SK-N-SH (cell line): ENCODE measurements at regions not wholly inside any gene's neighbourhood (a gene's known extent, or its start where the extent isn't known, plus 50 kb on each side); places are given as distances from the start of the nearest gene placed in this dataset.

Experiments
- CTCF ChIA-PET: fragments of 300-600, 350-600 bp; formaldehyde crosslinking; extraction: SDS; loops from one replicate; lab custom pipeline; 2021; lab: Yijun Ruan, JAX
- POLR2A ChIA-PET: fragments of 350-600 bp; sonication (Branson Sonifier 250); formaldehyde crosslinking; extraction: SDS; loops from one replicate; lab custom pipeline; 2020; ENCODE audit warnings: antibody characterized with exemption, inconsistent platforms; lab: Yijun Ruan, JAX
- DNase-seq: peaks from one replicate; pipeline ENCODE4 v3.0.0; 2012
- H2AFZ ChIP-seq: fragments of 200-600 bp; sonication (generic); 2 replicates; pipeline ENCODE4 v1.8.1; 2016; ENCODE audit warnings: antibody characterized with exemption, mild to moderate bottlenecking, low read depth
- H3F3A ChIP-seq: fragments of 200-600 bp; sonication (generic); replicated peaks from 2 replicates; pipeline ENCODE3; 2016; ENCODE audit warnings: antibody characterized with exemption, mild to moderate bottlenecking; ENCODE audit not compliant: insufficient read depth
- H3K27ac ChIP-seq, 2 experiments: fragments of 200-500 bp in 1 of 2; fragments of 200-600 bp in 1 of 2; sonication (Bioruptor generic) in 1 of 2; sonication (generic), shearing (Covaris generic) in 1 of 2; 2 replicates each; pipeline versions ENCODE4 v1.5.1 to v1.6.1; 2014 to 2016; ENCODE audit warnings: low read depth in 2 of 2, inconsistent platforms in 1 of 2, low read length in 1 of 2, mild to moderate bottlenecking in 1 of 2, mixed read lengths in 1 of 2
- H3K27me3 ChIP-seq: fragments of 200-600 bp; sonication (generic), shearing (Covaris generic); 2 replicates; pipeline ENCODE4 v1.6.1; 2016; ENCODE audit warnings: mixed run types; ENCODE audit not compliant: insufficient read depth
- H3K36me3 ChIP-seq, 2 experiments: fragments of 200-500 bp in 1 of 2; fragments of 200-600 bp in 1 of 2; sonication (Bioruptor generic) in 1 of 2; sonication (generic) in 1 of 2; replicated peaks in 1 of 2; 2 replicates each; pipeline versions ENCODE3 to v1.5.1; 2014 to 2016; ENCODE audit warnings: low read length in 1 of 2, mild to moderate bottlenecking in 1 of 2; ENCODE audit not compliant: insufficient read depth in 2 of 2, control insufficient read depth in 1 of 2
- H3K4me1 ChIP-seq, 2 experiments: fragments of 200-500 bp in 1 of 2; fragments of 200-600 bp in 1 of 2; sonication (Bioruptor generic) in 1 of 2; sonication (generic), shearing (Covaris generic) in 1 of 2; 2 replicates each; pipeline versions ENCODE4 v1.5.1 to v1.6.1; 2014 to 2016; ENCODE audit warnings: low read depth in 1 of 2, low read length in 1 of 2, mixed run types in 1 of 2; ENCODE audit not compliant: insufficient read depth in 2 of 2, control insufficient read depth in 1 of 2
- H3K4me2 ChIP-seq: fragments of 200-600 bp; sonication (generic), shearing (Covaris generic); 2 replicates; pipeline ENCODE4 v1.6.1; 2017; ENCODE audit warnings: mixed run types
- H3K4me3 ChIP-seq, 2 experiments: fragments of 200-500 bp in 1 of 2; fragments of 200-600 bp in 1 of 2; sonication (Bioruptor generic) in 1 of 2; sonication (generic), shearing (Covaris generic) in 1 of 2; 2 replicates each; pipeline versions ENCODE4 v1.5.1 to v1.8.1; 2014 to 2016; ENCODE audit warnings: low read depth in 2 of 2, inconsistent platforms in 1 of 2, low read length in 1 of 2, mild to moderate bottlenecking in 1 of 2, mixed read lengths in 1 of 2, moderate library complexity in 1 of 2
- H3K79me2 ChIP-seq: fragments of 200-600 bp; sonication (generic); 2 replicates; pipeline ENCODE4 v1.8.1; 2017; ENCODE audit warnings: mild to moderate bottlenecking; ENCODE audit not compliant: insufficient read depth
- H3K9ac ChIP-seq: fragments of 200-600 bp; sonication (generic); 2 replicates; pipeline ENCODE4 v1.6.1; 2017; ENCODE audit warnings: mixed run types
- H3K9me2 ChIP-seq: fragments of 200-600 bp; sonication (generic); 2 replicates; pipeline ENCODE4 v1.6.1; 2017; ENCODE audit warnings: mixed run types
- H3K9me3 ChIP-seq: fragments of 200-600 bp; sonication (generic); 2 replicates; pipeline ENCODE4 v1.6.1; 2017; ENCODE audit warnings: mixed run types, mild to moderate bottlenecking, moderate library complexity
- H4K20me1 ChIP-seq: fragments of 200-600 bp; sonication (generic); 2 replicates; pipeline ENCODE4 v1.6.1; 2017; ENCODE audit warnings: mild to moderate bottlenecking, mixed run types; ENCODE audit not compliant: insufficient read depth
- CTCF ChIP-seq: fragments of 200-600 bp; sonication (generic); IDR thresholded peaks from 2 replicates; pipeline ENCODE4 v1.6.1; 2017; ENCODE audit warnings: antibody characterized with exemption, mild to moderate bottlenecking, moderate library complexity
- EZH2phosphoT487 ChIP-seq: fragments of 200-600 bp; sonication (generic); IDR thresholded peaks from 2 replicates; pipeline ENCODE4 v1.6.1; 2017; ENCODE audit warnings: low read depth, mixed run types, mild to moderate bottlenecking, antibody characterized with exemption, moderate library complexity, borderline replicate concordance
- FOSL2 ChIP-seq: IDR thresholded peaks from 2 replicates; pipeline ENCODE4 v1.4.0; 2012; ENCODE audit warnings: low read depth, mild to moderate bottlenecking, moderate library complexity, borderline replicate concordance
- FOXJ3 ChIP-seq: sonication (generic); formaldehyde crosslinking; IDR thresholded peaks from 2 replicates; pipeline ENCODE4 v1.5.1; 2020; ENCODE audit warnings: mild to moderate bottlenecking, missing genetic modification reagents
- FOXM1 ChIP-seq: IDR thresholded peaks from 2 replicates; pipeline ENCODE4 v1.4.0; 2012; ENCODE audit warnings: low read depth, mild to moderate bottlenecking
- GATA2 ChIP-seq: sonication (generic); formaldehyde crosslinking; IDR thresholded peaks from 2 replicates; pipeline ENCODE4 v1.5.0; 2020; ENCODE audit warnings: mild to moderate bottlenecking, missing genetic modification reagents
- IRF3 ChIP-seq: fragments of 150-350 bp; IDR thresholded peaks from 2 replicates; pipeline ENCODE4 v1.6.1; 2016; ENCODE audit warnings: mild to moderate bottlenecking, low read depth, low read length
- JUND ChIP-seq: IDR thresholded peaks from 2 replicates; pipeline ENCODE4 v1.4.0; 2012
- MAX ChIP-seq: IDR thresholded peaks from 2 replicates; pipeline ENCODE4 v1.4.0; 2012; ENCODE audit warnings: low read depth
- MEF2A ChIP-seq: IDR thresholded peaks from 2 replicates; pipeline ENCODE4 v1.4.0; 2012; ENCODE audit warnings: low read depth, borderline replicate concordance
- PBX3 ChIP-seq: IDR thresholded peaks from 2 replicates; pipeline ENCODE4; 2012
- POLR2AphosphoS5 ChIP-seq: IDR thresholded peaks from 2 replicates; pipeline ENCODE4 v1.6.1; 2012; ENCODE audit warnings: low read depth, low read length
- RAD21 ChIP-seq: IDR thresholded peaks from 2 replicates; pipeline ENCODE4 v1.6.1; 2012; ENCODE audit warnings: mild to moderate bottlenecking, low read length
- RCOR1 ChIP-seq: fragments of 150-350 bp; IDR thresholded peaks from 2 replicates; pipeline ENCODE4 v1.6.1; 2017; ENCODE audit warnings: antibody characterized with exemption, low read length
- RXRA ChIP-seq: IDR thresholded peaks from 2 replicates; pipeline ENCODE4 v1.4.0; 2012; ENCODE audit warnings: low read depth, mild to moderate bottlenecking, borderline replicate concordance
- SIN3A ChIP-seq: IDR thresholded peaks from 2 replicates; pipeline ENCODE4 v1.6.1; 2012; ENCODE audit warnings: low read depth, mild to moderate bottlenecking, low read length, moderate library complexity, borderline replicate concordance
- SMC3 ChIP-seq: IDR thresholded peaks from 2 replicates; pipeline ENCODE4 v1.6.1; 2012; ENCODE audit warnings: low read depth, low read length, improper control_type of control experiment
- TAF1 ChIP-seq: IDR thresholded peaks from 2 replicates; pipeline ENCODE4 v1.6.1; 2012; ENCODE audit warnings: low read depth, mild to moderate bottlenecking, low read length, moderate library complexity, borderline replicate concordance
- TCF12 ChIP-seq: IDR thresholded peaks from 2 replicates; pipeline ENCODE4 v1.4.0; 2012
- ZBTB33 ChIP-seq: IDR thresholded peaks from 2 replicates; pipeline ENCODE4 v1.4.0; 2012; ENCODE audit warnings: low read depth, borderline replicate concordance
- WGBS: methylation state at CpG from one replicate; pipeline ENCODE4 v1.1.6; 2017; ENCODE audit warnings: low lambda C conversion rate; 5-methylcytosine and 5-hydroxymethylcytosine counted together

GRCh38 chr12:126159139-126159538 is 1093.9 kb downstream of the AACS start:
- no peaks in the 10 kb centered on the region for H3K79me2 ChIP-seq
- H3K9me2 ChIP-seq: no peaks in the 10 kb centered on the region
- no peaks in the 10 kb centered on the region for H3K9me3 ChIP-seq
- H4K20me1 ChIP-seq: no peaks in the 10 kb centered on the region
- no peaks in the 10 kb centered on the region for H3F3A ChIP-seq
- no peak for DNase-seq
- TF ChIP-seq PBX3: no peak
- no peak for TF ChIP-seq EZH2phosphoT487
- no peak for TF ChIP-seq ZBTB33
- TF ChIP-seq IRF3: no peak
- no peak for TF ChIP-seq GATA2 (CRISPR knock-in tag)
- no peak for TF ChIP-seq SIN3A
- TF ChIP-seq MEF2A: no peak
- TF ChIP-seq MAX: no peak
- no peak for TF ChIP-seq RAD21
- H3K4me1 ChIP-seq: no peaks in the 10 kb centered on the region; a peak in 1 of 4 replicates
- POLR2A ChIA-PET: no interaction called here
- H3K27ac ChIP-seq: no peak overlapping the region
- no peak overlapping the region for H2AFZ ChIP-seq
- no peak overlapping the region for H3K9ac ChIP-seq
- no peaks in the 10 kb centered on the region for H3K27me3 ChIP-seq
- WGBS: 52% methylated on average over 5 of the region's 5 CpGs
- no peaks in the 10 kb centered on the region for H3K36me3 ChIP-seq
- no peak overlapping the region for H3K4me3 ChIP-seq
- CTCF ChIA-PET: no interaction called here
- H3K4me2 ChIP-seq: no peak overlapping the region

- no peak overlapping the region for H3K27ac ChIP-seq
- no peaks in the 10 kb centered on the region for H3K27me3 ChIP-seq
- no peak overlapping the region for H3K4me2 ChIP-seq
- CTCF ChIA-PET: interaction anchor here (0.7 kb wide), 1 partner anchor 716 kb away, joined by 3 read pairs; no protein-coding TSS in a partner anchor
- H3K4me3 ChIP-seq: no peak overlapping the region
- no peaks in the 10 kb centered on the region for H3K9me2 ChIP-seq
- H3K9me3 ChIP-seq: no peaks in the 10 kb centered on the region
- POLR2A ChIA-PET: no interaction called here
- H3K79me2 ChIP-seq: no peaks in the 10 kb centered on the region
- no peak for DNase-seq
- no peaks in the 10 kb centered on the region for H4K20me1 ChIP-seq
- no peaks in the 10 kb centered on the region for H3F3A ChIP-seq
- no peak overlapping the region for H3K9ac ChIP-seq
- H3K4me1 ChIP-seq: no peaks in the 10 kb centered on the region; a peak in 1 of 4 replicates
- 0% methylated on average over 1 of the region's 1 CpG for WGBS
- H2AFZ ChIP-seq: no peak overlapping the region
- no peaks in the 10 kb centered on the region for H3K36me3 ChIP-seq
- TF ChIP-seq POLR2AphosphoS5 (0 out of 2 replicates have a peak, but pooled peaks have one; percentile 29), FOSL2 (no peak), SIN3A (no peak), TCF12 (peak; percentile 86), JUND (no peak), RCOR1 (no peak), PBX3 (no peak), FOXJ3 (no peak), RXRA (no peak), GATA2 (CRISPR knock-in tag) (no peak), CTCF (no peak), MEF2A (no peak), FOXM1 (no peak), TAF1 (no peak), SMC3 (no peak)
Measured at GRCh38 chr12:126160912-126161311, 1095.7 kb downstream of the AACS start.
